ENCODE measurements at regions not wholly inside any gene's neighbourhood (a gene's known extent, or its start where the extent isn't known, plus 50 kb on each side); places are given as distances from the start of the nearest gene placed in this dataset.
A peak's percentile ranks its signal among the peaks of the same experiment; 100 is the strongest.

GRCh38 chr9:87099407-87099806 lies 152.1 kb upstream of the GAS1 start:
- Histone ChIP-seq H4K8ac (ENCODE audit: low read depth, low read length) (no peak overlapping the region), H2BK120ac (ENCODE audit: low read depth, low read length) (no peak overlapping the region), H3K27me3 (ENCODE audit: control insufficient read depth in 3 of 3, insufficient read depth in 3 of 3, low read depth in 1 of 3, low read length in 3 of 3) (no peaks in the 10 kb centered on the region), H3K4me2 (ENCODE audit: insufficient read depth, low read length, poor library complexity, severe bottlenecking) (no peak overlapping the region), H3K27ac (replicated peaks; ENCODE audit: low read length) (no peak overlapping the region), H3K4ac (ENCODE audit: low read length) (no peak overlapping the region), H2BK15ac (ENCODE audit: low read length) (no peak overlapping the region), H2AFZ (ENCODE audit: low read length) (no peak overlapping the region), H3K14ac (ENCODE audit: low read length) (no peak overlapping the region), H2BK5ac (ENCODE audit: low read length) (no peak overlapping the region), H3K9me3 (replicated peaks in 1 of 2; ENCODE audit: control insufficient read depth in 2 of 2, insufficient read depth in 1 of 2, low read depth in 1 of 2, low read length in 2 of 2) (no peaks in the 10 kb centered on the region), H3K9ac (ENCODE audit: low read depth, low read length, poor library complexity) (no peak overlapping the region), H3K4me3 (ENCODE audit: low read length in 2 of 2) (no peak overlapping the region), H3K18ac (ENCODE audit: low read length) (no peak overlapping the region), H2AK5ac (ENCODE audit: low read depth, low read length) (no peak overlapping the region), H2BK12ac (ENCODE audit: low read length) (no peak overlapping the region), H3K4me1 (ENCODE audit: control insufficient read depth in 2 of 2, insufficient read depth in 1 of 2, low read depth in 1 of 2, low read length in 2 of 2) (peaks cover 0 to 3% of the 10 kb centered on the region in 2 donors), H4K91ac (ENCODE audit: low read depth, low read length, poor library complexity) (no peak overlapping the region), H3K36me3 (replicated peaks in 1 of 2; ENCODE audit: control insufficient read depth in 2 of 2, insufficient read depth in 2 of 2, low read length in 2 of 2) (no peaks in the 10 kb centered on the region), H3K23ac (ENCODE audit: low read depth, low read length, poor library complexity) (no peak overlapping the region), H3K79me1 (ENCODE audit: low read depth, low read length) (no peaks in the 10 kb centered on the region)
- DNase-seq (ENCODE audit: low spot score) = no peak
- no CpG with 5 or more reads among the region's 1 CpG for WGBS, 2 donors (ENCODE audit: extremely low coverage in 2 of 2, insufficient read length in 2 of 2, insufficient replicate concordance in 1 of 2)

GRCh38 chr9:87100001-87100400 lies 152.7 kb upstream of the GAS1 start:
- Histone ChIP-seq H2BK15ac (ENCODE audit: low read length) (no peak overlapping the region), H3K4me2 (ENCODE audit: insufficient read depth, low read length, poor library complexity, severe bottlenecking) (no peak overlapping the region), H3K27me3 (ENCODE audit: control insufficient read depth in 3 of 3, insufficient read depth in 3 of 3, low read depth in 1 of 3, low read length in 3 of 3) (no peaks in the 10 kb centered on the region), H3K79me1 (ENCODE audit: low read depth, low read length) (no peaks in the 10 kb centered on the region), H4K91ac (ENCODE audit: low read depth, low read length, poor library complexity) (no peak overlapping the region), H2BK5ac (ENCODE audit: low read length) (no peak overlapping the region), H2AFZ (ENCODE audit: low read length) (no peak overlapping the region), H3K4ac (ENCODE audit: low read length) (no peak overlapping the region), H3K4me3 (ENCODE audit: low read length in 2 of 2) (no peak overlapping the region), H3K9me3 (replicated peaks in 1 of 2; ENCODE audit: control insufficient read depth in 2 of 2, insufficient read depth in 1 of 2, low read depth in 1 of 2, low read length in 2 of 2) (no peaks in the 10 kb centered on the region), H2BK12ac (ENCODE audit: low read length) (no peak overlapping the region), H2AK5ac (ENCODE audit: low read depth, low read length) (no peak overlapping the region), H3K4me1 (ENCODE audit: control insufficient read depth in 2 of 2, insufficient read depth in 1 of 2, low read depth in 1 of 2, low read length in 2 of 2) (peaks cover 0 to 3% of the 10 kb centered on the region in 2 donors), H3K36me3 (replicated peaks in 1 of 2; ENCODE audit: control insufficient read depth in 2 of 2, insufficient read depth in 2 of 2, low read length in 2 of 2) (no peaks in the 10 kb centered on the region), H3K18ac (ENCODE audit: low read length) (no peak overlapping the region), H3K9ac (ENCODE audit: low read depth, low read length, poor library complexity) (no peak overlapping the region), H2BK120ac (ENCODE audit: low read depth, low read length) (no peak overlapping the region), H3K23ac (ENCODE audit: low read depth, low read length, poor library complexity) (no peak overlapping the region), H3K14ac (ENCODE audit: low read length) (no peak overlapping the region), H4K8ac (ENCODE audit: low read depth, low read length) (no peak overlapping the region), H3K27ac (replicated peaks; ENCODE audit: low read length) (no peak overlapping the region)
- WGBS, 2 donors (ENCODE audit: extremely low coverage in 2 of 2, insufficient read length in 2 of 2, insufficient replicate concordance in 1 of 2) = no CpG with 5 or more reads among the region's 1 CpG
- DNase-seq (ENCODE audit: low spot score) = no peak

- no peak overlapping the region for H2BK120ac ChIP-seq (ENCODE audit: low read depth, low read length)
- no peak overlapping the region for H4K91ac ChIP-seq (ENCODE audit: low read depth, low read length, poor library complexity)
- no peaks in the 10 kb centered on the region for H3K27me3 ChIP-seq (ENCODE audit: control insufficient read depth in 3 of 3, insufficient read depth in 3 of 3, low read depth in 1 of 3, low read length in 3 of 3)
- H3K36me3 ChIP-seq (replicated peaks in 1 of 2; ENCODE audit: control insufficient read depth in 2 of 2, insufficient read depth in 2 of 2, low read length in 2 of 2) = no peaks in the 10 kb centered on the region
- H3K18ac ChIP-seq (ENCODE audit: low read length) = peak overlapping the region; percentile 45
- H4K8ac ChIP-seq (ENCODE audit: low read depth, low read length) = no peak overlapping the region
- WGBS, 2 donors (ENCODE audit: extremely low coverage in 2 of 2, insufficient read length in 2 of 2, insufficient replicate concordance in 1 of 2) = no CpG with 5 or more reads among the region's 4 CpGs
- H3K4me2 ChIP-seq (ENCODE audit: insufficient read depth, low read length, poor library complexity, severe bottlenecking) = no peak overlapping the region
- no peak overlapping the region for H3K4me3 ChIP-seq (ENCODE audit: low read length in 2 of 2)
- no peak overlapping the region for H3K27ac ChIP-seq (replicated peaks; ENCODE audit: low read length)
- no peak overlapping the region for H3K14ac ChIP-seq (ENCODE audit: low read length)
- no peak overlapping the region for H3K9ac ChIP-seq (ENCODE audit: low read depth, low read length, poor library complexity)
- H3K4ac ChIP-seq (ENCODE audit: low read length) = no peak overlapping the region
- no peaks in the 10 kb centered on the region for H3K79me1 ChIP-seq (ENCODE audit: low read depth, low read length)
- no peak overlapping the region for H2AK5ac ChIP-seq (ENCODE audit: low read depth, low read length)
- no peak overlapping the region for H2AFZ ChIP-seq (ENCODE audit: low read length)
- H3K4me1 ChIP-seq (ENCODE audit: control insufficient read depth in 2 of 2, insufficient read depth in 1 of 2, low read depth in 1 of 2, low read length in 2 of 2) = no peaks in the 10 kb centered on the region
- H2BK12ac ChIP-seq (ENCODE audit: low read length) = no peak overlapping the region
- H3K9me3 ChIP-seq (replicated peaks in 1 of 2; ENCODE audit: control insufficient read depth in 2 of 2, insufficient read depth in 1 of 2, low read depth in 1 of 2, low read length in 2 of 2) = no peaks in the 10 kb centered on the region
- H3K23ac ChIP-seq (ENCODE audit: low read depth, low read length, poor library complexity) = no peak overlapping the region
- H2BK15ac ChIP-seq (ENCODE audit: low read length) = no peak overlapping the region
- H2BK5ac ChIP-seq (ENCODE audit: low read length) = no peak overlapping the region
- DNase-seq (ENCODE audit: low spot score) = no peak
These were observed 154.8 kb upstream of the GAS1 start for GRCh38 chr9:87102126-87102525.

- no peak overlapping the region for H2AFZ ChIP-seq (ENCODE audit: low read length)
- no peak overlapping the region for H3K18ac ChIP-seq (ENCODE audit: low read length)
- no peaks in the 10 kb centered on the region for H3K36me3 ChIP-seq (replicated peaks in 1 of 2; ENCODE audit: control insufficient read depth in 2 of 2, insufficient read depth in 2 of 2, low read length in 2 of 2)
- H3K4me2 ChIP-seq (ENCODE audit: insufficient read depth, low read length, poor library complexity, severe bottlenecking) = no peak overlapping the region
- no peak overlapping the region for H4K8ac ChIP-seq (ENCODE audit: low read depth, low read length)
- no peak overlapping the region for H2BK15ac ChIP-seq (ENCODE audit: low read length)
- H3K4ac ChIP-seq (ENCODE audit: low read length) = no peak overlapping the region
- H3K4me1 ChIP-seq (ENCODE audit: control insufficient read depth in 2 of 2, insufficient read depth in 1 of 2, low read depth in 1 of 2, low read length in 2 of 2) = peaks cover 0 to 1% of the 10 kb centered on the region in 2 donors
- H3K9me3 ChIP-seq (replicated peaks in 1 of 2; ENCODE audit: control insufficient read depth in 2 of 2, insufficient read depth in 1 of 2, low read depth in 1 of 2, low read length in 2 of 2) = no peaks in the 10 kb centered on the region
- no peak overlapping the region for H3K4me3 ChIP-seq (ENCODE audit: low read length in 2 of 2)
- no peak overlapping the region for H3K9ac ChIP-seq (ENCODE audit: low read depth, low read length, poor library complexity)
- H2AK5ac ChIP-seq (ENCODE audit: low read depth, low read length) = no peak overlapping the region
- no peaks in the 10 kb centered on the region for H3K79me1 ChIP-seq (ENCODE audit: low read depth, low read length)
- H3K23ac ChIP-seq (ENCODE audit: low read depth, low read length, poor library complexity) = no peak overlapping the region
- no peak overlapping the region for H2BK12ac ChIP-seq (ENCODE audit: low read length)
- no peak overlapping the region for H3K14ac ChIP-seq (ENCODE audit: low read length)
- DNase-seq (ENCODE audit: low spot score) = no peak
- no peak overlapping the region for H3K27ac ChIP-seq (replicated peaks; ENCODE audit: low read length)
- WGBS, 2 donors (ENCODE audit: extremely low coverage in 2 of 2, insufficient read length in 2 of 2, insufficient replicate concordance in 1 of 2) = no CpG with 5 or more reads among the region's 1 CpG
- H2BK120ac ChIP-seq (ENCODE audit: low read depth, low read length) = no peak overlapping the region
- H2BK5ac ChIP-seq (ENCODE audit: low read length) = no peak overlapping the region
- H4K91ac ChIP-seq (ENCODE audit: low read depth, low read length, poor library complexity) = no peak overlapping the region
- H3K27me3 ChIP-seq (ENCODE audit: control insufficient read depth in 3 of 3, insufficient read depth in 3 of 3, low read depth in 1 of 3, low read length in 3 of 3) = no peaks in the 10 kb centered on the region
These were observed 159.8 kb upstream of the GAS1 start for GRCh38 chr9:87107072-87107471.

Measured in neuronal stem cell (in vitro differentiated cells).